HG02840 (cell line): ENCODE measurements at regions not wholly inside any gene's neighbourhood (a gene's known extent, or its start where the extent isn't known, plus 50 kb on each side); places are given as distances from the start of the nearest gene placed in this dataset.

Experiments
- ATAC-seq: cut with Tn5 transposase; IDR thresholded peaks from one replicate; pipeline ENCODE4 v1.9.1; 2021; ENCODE audit warnings: mild to moderate bottlenecking, moderate library complexity, moderate number of reproducible peaks; ENCODE audit not compliant: unreplicated experiment, low FRiP score

- ATAC-seq, result no peak
Observed at GRCh38 chr6:141265756-141266623, 866.7 kb upstream of the GJE1 start.

GRCh38 chr6:141264101-141264500 lies 868.6 kb upstream of the GJE1 start:
- ATAC-seq, result no peak

GRCh38 chr6:141261672-141262060 lies 871.1 kb upstream of the GJE1 start:
- ATAC-seq, result no peak

- ATAC-seq, result no peak
Observed at GRCh38 chr6:141261016-141261671, 871.6 kb upstream of the GJE1 start.

GRCh38 chr6:141260627-141261015 lies 872.1 kb upstream of the GJE1 start:
- no peak for ATAC-seq

- no peak for ATAC-seq
Observed at GRCh38 chr6:141259807-141260206, 872.9 kb upstream of the GJE1 start.

GRCh38 chr6:141259091-141259490 lies 873.6 kb upstream of the GJE1 start:
- no peak for ATAC-seq

GRCh38 chr6:141258516-141258915 lies 874.2 kb upstream of the GJE1 start:
- ATAC-seq, result no peak

GRCh38 chr6:141254336-141254735 lies 878.4 kb upstream of the GJE1 start:
- no peak for ATAC-seq

GRCh38 chr6:141252828-141253608 lies 879.7 kb upstream of the GJE1 start:
- no peak for ATAC-seq

GRCh38 chr6:141251286-141251685 lies 881.4 kb upstream of the GJE1 start:
- no peak for ATAC-seq

GRCh38 chr6:141248021-141248799 lies 884.5 kb upstream of the GJE1 start:
- ATAC-seq, result no peak

GRCh38 chr6:141244366-141244765 lies 888.4 kb upstream of the GJE1 start:
- ATAC-seq, result no peak

GRCh38 chr6:141242957-141243356 lies 889.8 kb upstream of the GJE1 start:
- ATAC-seq, result no peak

GRCh38 chr6:141229296-141229695 lies 903.4 kb upstream of the GJE1 start:
- ATAC-seq, result no peak

GRCh38 chr6:141218583-141218982 lies 914.1 kb upstream of the GJE1 start:
- ATAC-seq, result no peak

- no peak for ATAC-seq
Observed at GRCh38 chr6:141216726-141217125, 916.0 kb upstream of the GJE1 start.

- no peak for ATAC-seq
Observed at GRCh38 chr6:141212296-141212695, 920.4 kb upstream of the GJE1 start.

- ATAC-seq, result no peak
Observed at GRCh38 chr6:141211845-141212244, 920.9 kb upstream of the GJE1 start.

GRCh38 chr6:141210901-141211300 lies 921.8 kb upstream of the GJE1 start:
- no peak for ATAC-seq
